Lower leg skin (tissue), 3 donors: ENCODE measurements at regions not wholly inside any gene's neighbourhood (a gene's known extent, or its start where the extent isn't known, plus 50 kb on each side); places are given as distances from the start of the nearest gene placed in this dataset.
"Not testable (repeated sequence)": the region's sequence is repeated elsewhere in the genome, so short reads cannot be mapped to it uniquely, and the experiment has no call there.

ENCODE experiments used
- CTCF ChIP-seq, 3 donors: fragments of 450-650 bp; IDR thresholded peaks; one replicate each; pipeline ENCODE4 v1.5.1; 2016; ENCODE audit warnings: antibody characterized with exemption in 3 of 3, mild to moderate bottlenecking in 3 of 3, moderate library complexity in 2 of 3
- POLR2A ChIP-seq, 2 donors: fragments of 450-650 bp; IDR thresholded peaks; one replicate each; pipeline ENCODE4 v1.6.1; 2016 to 2017; ENCODE audit warnings: antibody characterized with exemption in 2 of 2, mild to moderate bottlenecking in 1 of 2, moderate library complexity in 1 of 2

DNA sequence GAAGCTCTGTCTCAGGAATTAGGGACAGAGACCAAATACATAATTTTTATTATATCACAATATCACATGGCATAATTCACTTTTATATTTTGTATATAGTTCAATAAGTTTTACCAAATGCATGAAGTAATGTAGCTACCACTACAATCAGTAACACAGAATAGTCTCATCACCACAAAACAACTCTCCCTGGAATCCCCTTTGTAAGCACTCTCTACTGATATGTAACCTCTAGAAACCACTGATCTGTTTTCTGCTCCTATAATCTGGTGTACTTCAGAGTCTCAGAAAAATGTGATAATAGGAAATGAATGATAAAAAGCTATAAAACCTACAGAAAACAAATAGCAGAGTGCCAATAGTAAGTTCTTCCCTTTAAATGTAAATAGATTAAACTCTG, 210.3 kb upstream of the ZNF658 start:
- not testable (repeated sequence) for TF ChIP-seq CTCF, POLR2A (IDR thresholded peaks at IDR 0.05)
